Brain microvascular endothelial cell (primary cell): ENCODE measurements at regions not wholly inside any gene's neighbourhood (a gene's known extent, or its start where the extent isn't known, plus 50 kb on each side); places are given as distances from the start of the nearest gene placed in this dataset.

Source experiments
- DNase-seq: peaks from one replicate; pipeline ENCODE4 v3.0.0-alpha.2; 2020
- H3K27ac ChIP-seq: fragments of 250-450 bp; sonication (Bioruptor Pico); 2 replicates; pipeline ENCODE4 v1.5.1; 2020; ENCODE audit warnings: mild to moderate bottlenecking, moderate library complexity
- H3K27me3 ChIP-seq: fragments of 250-450 bp; sonication (Bioruptor Pico); replicated peaks from 2 replicates; pipeline ENCODE4 v1.5.1; 2020; ENCODE audit warnings: mild to moderate bottlenecking
- H3K36me3 ChIP-seq: fragments of 250-450 bp; sonication (Bioruptor Pico); replicated peaks from 2 replicates; pipeline ENCODE4 v1.5.1; 2020; ENCODE audit warnings: mild to moderate bottlenecking
- H3K4me3 ChIP-seq: 2 replicates; pipeline ENCODE4 v1.5.1; 2011; ENCODE audit warnings: low read depth, mild to moderate bottlenecking, control low read depth, low read length, moderate library complexity
- CTCF ChIP-seq: IDR thresholded peaks from 2 replicates; pipeline ENCODE4 v1.5.1; 2011; ENCODE audit warnings: low read depth, mild to moderate bottlenecking, moderate library complexity, low read length, control low read depth, inconsistent platforms; ENCODE audit errors: missing control alignments
- in situ Hi-C: cut with HindIII; loops from 2 replicates; pipeline ENCODE4 v1.10.0; 2017; ENCODE audit warnings: low sequenced_read_pairs, low pct_ligation_motif_present

- no peaks in the 10 kb centered on the region for H3K36me3 ChIP-seq
- in situ Hi-C loops, result no loop called here
- no peak for TF ChIP-seq CTCF
- no peak overlapping the region for H3K4me3 ChIP-seq
- no peak for DNase-seq
- no peak overlapping the region for H3K27ac ChIP-seq
- no peaks in the 10 kb centered on the region for H3K27me3 ChIP-seq
These were observed 197.6 kb downstream of the ASB9 start for GRCh38 chrX:15072259-15072658.

GRCh38 chrX:15059474-15059873 lies 186.3 kb downstream of the MOSPD2 start:
- Histone ChIP-seq H3K27ac (no peak overlapping the region), H3K27me3 (no peaks in the 10 kb centered on the region), H3K36me3 (no peaks in the 10 kb centered on the region), H3K4me3 (no peak overlapping the region)
- TF ChIP-seq CTCF, result peak; percentile 12
- in situ Hi-C loops, result no loop called here
- no peak for DNase-seq

- Histone ChIP-seq H3K4me3 (no peak overlapping the region), H3K27me3 (no peaks in the 10 kb centered on the region), H3K36me3 (no peaks in the 10 kb centered on the region), H3K27ac (no peak overlapping the region)
- in situ Hi-C loops, result no loop called here
- DNase-seq, result no peak
- no peak for TF ChIP-seq CTCF
These were observed 182.8 kb downstream of the MOSPD2 start for GRCh38 chrX:15056044-15056443.

GRCh38 chrX:15055146-15055930 lies 182.1 kb downstream of the MOSPD2 start:
- Histone ChIP-seq H3K4me3 (no peak overlapping the region), H3K27ac (no peak overlapping the region), H3K27me3 (no peaks in the 10 kb centered on the region), H3K36me3 (no peaks in the 10 kb centered on the region)
- in situ Hi-C loops, result no loop called here
- TF ChIP-seq CTCF, result no peak
- DNase-seq, result peak; percentile 0

- Histone ChIP-seq H3K27me3 (no peaks in the 10 kb centered on the region), H3K27ac (no peak overlapping the region), H3K36me3 (no peaks in the 10 kb centered on the region), H3K4me3 (no peak overlapping the region)
- no peak for DNase-seq
- in situ Hi-C loops, result no loop called here
- TF ChIP-seq CTCF, result peak; percentile 6
These were observed 177.2 kb downstream of the MOSPD2 start for GRCh38 chrX:15050395-15050794.

GRCh38 chrX:15043538-15043937 lies 170.3 kb downstream of the MOSPD2 start:
- TF ChIP-seq CTCF, result no peak
- H3K36me3 ChIP-seq, result no peaks in the 10 kb centered on the region
- DNase-seq, result no peak
- in situ Hi-C loops, result no loop called here
- no peak overlapping the region for H3K27ac ChIP-seq
- no peak overlapping the region for H3K4me3 ChIP-seq
- H3K27me3 ChIP-seq, result no peaks in the 10 kb centered on the region
